HUES64 (cell line): ENCODE measurements at regions not wholly inside any gene's neighbourhood (a gene's known extent, or its start where the extent isn't known, plus 50 kb on each side); places are given as distances from the start of the nearest gene placed in this dataset.

ENCODE experiments used
- H3K27ac ChIP-seq: 2 replicates; pipeline ENCODE4 v1.7.0; 2013; ENCODE audit warnings: low read depth, low read length, inconsistent platforms
- H3K27me3 ChIP-seq: 2 replicates; pipeline ENCODE4 v1.6.1; 2013; ENCODE audit warnings: mild to moderate bottlenecking, low read length; ENCODE audit not compliant: insufficient read depth
- H3K36me3 ChIP-seq: 2 replicates; pipeline ENCODE4 v1.6.1; 2013; ENCODE audit warnings: mild to moderate bottlenecking, low read length; ENCODE audit not compliant: insufficient read depth
- H3K4me1 ChIP-seq: 2 replicates; pipeline ENCODE4 v1.6.1; 2013; ENCODE audit warnings: mild to moderate bottlenecking, low read length, moderate library complexity; ENCODE audit not compliant: insufficient read depth
- H3K4me3 ChIP-seq: 2 replicates; pipeline ENCODE4 v1.5.1; 2013; ENCODE audit warnings: mild to moderate bottlenecking, low read length, moderate library complexity
- H3K9ac ChIP-seq: 2 replicates; pipeline ENCODE4 v1.6.1; 2013; ENCODE audit warnings: mild to moderate bottlenecking, low read depth, low read length
- H3K9me3 ChIP-seq: 2 replicates; pipeline ENCODE4 v1.6.1; 2013; ENCODE audit warnings: low read depth, low read length; ENCODE audit not compliant: insufficient read depth
- WGBS: fragments of 150-250, 120-280 bp; methylation state at CpG from one replicate; pipeline ENCODE4 v1.1.7; 2013; ENCODE audit warnings: missing lambda C conversion rate; 5-methylcytosine and 5-hydroxymethylcytosine counted together

- no peak overlapping the region for H3K4me3 ChIP-seq
- H3K9ac ChIP-seq, result no peak overlapping the region
- H3K4me1 ChIP-seq, result no peaks in the 10 kb centered on the region
- H3K36me3 ChIP-seq, result no peaks in the 10 kb centered on the region
- 91% methylated on average over 7 of the region's 8 CpGs for WGBS
- 0 out of 2 replicates have a peak, but pooled peaks cover 1% of the 10 kb centered on the region for H3K9me3 ChIP-seq
- H3K27ac ChIP-seq, result no peak overlapping the region
- no peaks in the 10 kb centered on the region for H3K27me3 ChIP-seq
Observed at GRCh38 chr12:127304751-127305725, 961.9 kb upstream of the TMEM132C start.

GRCh38 chr12:127306604-127307215, 960.3 kb upstream of the TMEM132C start:
- Histone ChIP-seq H3K4me3 (no peak overlapping the region), H3K27me3 (no peaks in the 10 kb centered on the region), H3K9me3 (no peaks in the 10 kb centered on the region), H3K9ac (no peak overlapping the region), H3K4me1 (no peaks in the 10 kb centered on the region), H3K36me3 (no peaks in the 10 kb centered on the region), H3K27ac (no peak overlapping the region)
- 75% methylated on average over 4 of the region's 4 CpGs for WGBS

DNA sequence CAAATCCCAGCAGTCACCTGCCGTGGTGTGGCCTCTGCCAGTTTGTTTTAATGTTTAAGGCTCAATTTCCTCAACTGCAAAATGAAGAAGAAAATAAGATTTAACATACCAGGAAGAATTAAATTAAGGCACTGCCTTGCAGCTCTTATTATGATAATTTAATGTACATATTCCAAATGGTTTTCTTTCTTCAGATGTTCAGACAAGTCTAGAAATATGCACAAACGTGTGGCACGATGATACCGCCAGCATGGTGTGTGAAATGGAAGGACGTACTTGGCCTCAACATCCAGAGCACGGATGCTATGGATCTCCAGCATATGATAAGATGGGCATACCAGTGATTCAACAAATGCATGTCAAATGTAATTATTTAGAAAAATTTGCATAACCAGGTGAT, 959.4 kb upstream of the TMEM132C start:
- Histone ChIP-seq H3K9me3 (no peaks in the 10 kb centered on the region), H3K4me3 (no peak overlapping the region), H3K27ac (no peak overlapping the region), H3K27me3 (no peaks in the 10 kb centered on the region), H3K36me3 (no peaks in the 10 kb centered on the region), H3K4me1 (no peaks in the 10 kb centered on the region), H3K9ac (no peak overlapping the region)
- 92% methylated on average over 6 of the region's 6 CpGs for WGBS

GRCh38 chr12:127308148-127308547, 958.8 kb upstream of the TMEM132C start:
- H3K27ac ChIP-seq, result no peak overlapping the region
- no peak overlapping the region for H3K9ac ChIP-seq
- no peaks in the 10 kb centered on the region for H3K9me3 ChIP-seq
- H3K27me3 ChIP-seq, result no peaks in the 10 kb centered on the region
- H3K36me3 ChIP-seq, result no peaks in the 10 kb centered on the region
- no peak overlapping the region for H3K4me3 ChIP-seq
- 93% methylated on average over 1 of the region's 1 CpG for WGBS
- no peaks in the 10 kb centered on the region for H3K4me1 ChIP-seq

- Histone ChIP-seq H3K36me3 (no peaks in the 10 kb centered on the region), H3K27me3 (no peaks in the 10 kb centered on the region), H3K4me1 (no peaks in the 10 kb centered on the region), H3K4me3 (no peak overlapping the region), H3K9ac (no peak overlapping the region), H3K9me3 (no peaks in the 10 kb centered on the region), H3K27ac (no peak overlapping the region)
- WGBS, result 79% methylated on average over 4 of the region's 4 CpGs
Observed at GRCh38 chr12:127310548-127310947, 956.4 kb upstream of the TMEM132C start.

DNA sequence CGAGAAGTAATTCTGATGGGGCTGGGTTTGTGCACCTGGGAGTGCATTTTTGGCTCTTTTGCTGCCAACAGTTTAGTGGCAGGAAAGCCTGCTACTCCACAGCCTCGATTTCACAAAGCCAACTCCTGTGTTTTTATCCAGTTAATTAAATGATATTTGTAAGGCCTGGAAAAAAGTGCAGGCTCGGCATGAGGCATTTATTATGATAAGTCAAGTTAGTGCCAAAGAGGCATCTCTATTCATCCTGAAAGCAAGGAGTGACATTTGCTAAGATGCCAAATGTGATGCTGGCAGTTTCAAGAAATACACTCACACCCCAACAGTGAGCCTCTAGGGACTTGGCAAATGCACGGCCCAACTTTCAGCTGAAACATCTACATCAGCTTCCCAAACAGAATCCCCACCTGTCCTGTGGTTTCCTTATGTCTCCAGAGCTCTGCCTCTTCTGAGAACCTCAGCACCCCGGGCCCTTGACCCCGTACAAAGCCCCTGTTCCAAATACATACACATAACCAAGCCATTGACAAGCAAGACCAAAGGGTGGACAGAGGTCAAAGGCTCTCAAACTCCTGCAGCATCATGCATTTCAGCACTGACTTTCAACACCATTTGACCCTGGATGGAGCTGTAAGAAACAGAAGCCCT, 955.1 kb upstream of the TMEM132C start:
- no peaks in the 10 kb centered on the region for H3K9me3 ChIP-seq
- no peak overlapping the region for H3K27ac ChIP-seq
- no peaks in the 10 kb centered on the region for H3K36me3 ChIP-seq
- H3K27me3 ChIP-seq, result no peaks in the 10 kb centered on the region
- H3K4me3 ChIP-seq, result no peak overlapping the region
- no peak overlapping the region for H3K9ac ChIP-seq
- H3K4me1 ChIP-seq, result no peaks in the 10 kb centered on the region
- 77% methylated on average over 6 of the region's 6 CpGs for WGBS

- H3K4me3 ChIP-seq, result no peak overlapping the region
- peaks cover under 1% of the 10 kb centered on the region for H3K27me3 ChIP-seq
- H3K4me1 ChIP-seq, result no peaks in the 10 kb centered on the region
- no peaks in the 10 kb centered on the region for H3K9me3 ChIP-seq
- no peaks in the 10 kb centered on the region for H3K36me3 ChIP-seq
- WGBS, result 90% methylated on average over 4 of the region's 4 CpGs
- no peak overlapping the region for H3K9ac ChIP-seq
- H3K27ac ChIP-seq, result no peak overlapping the region
Observed at GRCh38 chr12:127324681-127325080, 942.3 kb upstream of the TMEM132C start.

DNA sequence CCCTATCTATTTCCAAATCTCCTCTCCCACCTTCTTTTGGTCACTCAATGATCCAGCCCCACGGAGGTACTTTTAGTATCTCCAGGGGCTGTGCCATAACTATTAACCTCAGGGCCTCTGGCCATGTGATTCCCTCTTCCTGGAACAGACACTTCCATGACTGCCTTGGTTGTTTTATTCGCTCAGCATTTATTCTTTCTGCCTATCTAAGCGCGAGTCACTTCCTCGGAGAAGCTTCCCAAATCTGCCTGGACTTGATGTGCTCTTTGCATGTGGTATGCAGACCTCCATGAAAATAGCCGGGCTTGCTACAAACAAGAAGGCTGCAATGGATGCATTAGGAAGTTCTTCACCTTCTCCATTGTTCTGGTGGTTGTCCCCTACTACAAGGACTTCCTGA, 939.0 kb upstream of the TMEM132C start:
- 88% methylated on average over 6 of the region's 6 CpGs for WGBS
- no peaks in the 10 kb centered on the region for H3K4me1 ChIP-seq
- H3K36me3 ChIP-seq, result no peaks in the 10 kb centered on the region
- H3K27me3 ChIP-seq, result no peaks in the 10 kb centered on the region
- no peak overlapping the region for H3K9ac ChIP-seq
- no peak overlapping the region for H3K27ac ChIP-seq
- no peaks in the 10 kb centered on the region for H3K9me3 ChIP-seq
- H3K4me3 ChIP-seq, result no peak overlapping the region

GRCh38 chr12:127328867-127329266, 938.1 kb upstream of the TMEM132C start:
- no peaks in the 10 kb centered on the region for H3K4me1 ChIP-seq
- no peaks in the 10 kb centered on the region for H3K9me3 ChIP-seq
- H3K36me3 ChIP-seq, result no peaks in the 10 kb centered on the region
- H3K27me3 ChIP-seq, result no peaks in the 10 kb centered on the region
- WGBS, result 65% methylated on average over 5 of the region's 5 CpGs
- H3K4me3 ChIP-seq, result no peak overlapping the region
- no peak overlapping the region for H3K9ac ChIP-seq
- H3K27ac ChIP-seq, result no peak overlapping the region

DNA sequence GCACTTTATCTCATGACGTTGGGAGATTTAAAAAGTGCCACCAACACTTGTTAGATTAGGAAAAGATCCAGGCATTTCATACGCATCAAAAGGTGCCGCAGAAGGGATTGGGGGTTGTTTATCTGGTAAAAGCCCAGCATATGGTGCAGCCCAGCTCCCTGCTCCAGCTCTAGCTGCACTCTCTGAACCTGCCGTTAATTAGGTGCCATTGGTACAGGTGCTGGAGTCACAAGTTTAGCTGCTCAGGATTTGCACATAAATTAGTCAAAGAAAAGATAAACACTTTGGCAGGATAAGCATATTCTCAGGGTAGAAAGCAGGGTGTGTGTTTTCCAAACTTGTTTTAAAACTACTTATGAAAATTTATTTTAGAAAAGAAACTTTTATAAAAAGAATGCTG, 932.6 kb upstream of the TMEM132C start:
- Histone ChIP-seq H3K4me1 (no peaks in the 10 kb centered on the region), H3K4me3 (no peak overlapping the region), H3K36me3 (no peaks in the 10 kb centered on the region), H3K9ac (no peak overlapping the region), H3K27ac (no peak overlapping the region), H3K27me3 (no peaks in the 10 kb centered on the region), H3K9me3 (no peaks in the 10 kb centered on the region)
- WGBS, result 89% methylated on average over 4 of the region's 4 CpGs
